ENCODE measurements at regions not wholly inside any gene's neighbourhood (a gene's known extent, or its start where the extent isn't known, plus 50 kb on each side); places are given as distances from the start of the nearest gene placed in this dataset.

DNA sequence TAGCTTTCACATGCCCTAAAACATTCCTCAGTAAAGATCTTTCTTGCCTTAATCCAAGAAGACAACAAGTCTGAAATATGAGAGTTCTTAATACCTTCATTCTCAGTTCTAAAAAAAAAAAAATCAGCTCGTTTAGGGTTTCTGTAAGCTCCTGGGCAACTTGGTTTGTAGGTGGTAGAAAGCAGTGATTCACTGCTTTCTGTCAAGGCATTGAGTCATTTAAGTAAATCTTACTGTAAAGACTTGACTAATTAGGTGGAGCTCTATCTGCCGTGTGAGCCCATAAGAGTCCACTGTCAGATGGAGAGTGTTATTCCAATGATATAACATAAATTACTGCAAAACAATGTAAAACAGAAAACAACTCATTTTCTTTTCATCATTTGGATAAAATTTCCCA lies 56.1 kb upstream of the MAST4 start (continued):
- TF ChIP-seq, protein P1, sequence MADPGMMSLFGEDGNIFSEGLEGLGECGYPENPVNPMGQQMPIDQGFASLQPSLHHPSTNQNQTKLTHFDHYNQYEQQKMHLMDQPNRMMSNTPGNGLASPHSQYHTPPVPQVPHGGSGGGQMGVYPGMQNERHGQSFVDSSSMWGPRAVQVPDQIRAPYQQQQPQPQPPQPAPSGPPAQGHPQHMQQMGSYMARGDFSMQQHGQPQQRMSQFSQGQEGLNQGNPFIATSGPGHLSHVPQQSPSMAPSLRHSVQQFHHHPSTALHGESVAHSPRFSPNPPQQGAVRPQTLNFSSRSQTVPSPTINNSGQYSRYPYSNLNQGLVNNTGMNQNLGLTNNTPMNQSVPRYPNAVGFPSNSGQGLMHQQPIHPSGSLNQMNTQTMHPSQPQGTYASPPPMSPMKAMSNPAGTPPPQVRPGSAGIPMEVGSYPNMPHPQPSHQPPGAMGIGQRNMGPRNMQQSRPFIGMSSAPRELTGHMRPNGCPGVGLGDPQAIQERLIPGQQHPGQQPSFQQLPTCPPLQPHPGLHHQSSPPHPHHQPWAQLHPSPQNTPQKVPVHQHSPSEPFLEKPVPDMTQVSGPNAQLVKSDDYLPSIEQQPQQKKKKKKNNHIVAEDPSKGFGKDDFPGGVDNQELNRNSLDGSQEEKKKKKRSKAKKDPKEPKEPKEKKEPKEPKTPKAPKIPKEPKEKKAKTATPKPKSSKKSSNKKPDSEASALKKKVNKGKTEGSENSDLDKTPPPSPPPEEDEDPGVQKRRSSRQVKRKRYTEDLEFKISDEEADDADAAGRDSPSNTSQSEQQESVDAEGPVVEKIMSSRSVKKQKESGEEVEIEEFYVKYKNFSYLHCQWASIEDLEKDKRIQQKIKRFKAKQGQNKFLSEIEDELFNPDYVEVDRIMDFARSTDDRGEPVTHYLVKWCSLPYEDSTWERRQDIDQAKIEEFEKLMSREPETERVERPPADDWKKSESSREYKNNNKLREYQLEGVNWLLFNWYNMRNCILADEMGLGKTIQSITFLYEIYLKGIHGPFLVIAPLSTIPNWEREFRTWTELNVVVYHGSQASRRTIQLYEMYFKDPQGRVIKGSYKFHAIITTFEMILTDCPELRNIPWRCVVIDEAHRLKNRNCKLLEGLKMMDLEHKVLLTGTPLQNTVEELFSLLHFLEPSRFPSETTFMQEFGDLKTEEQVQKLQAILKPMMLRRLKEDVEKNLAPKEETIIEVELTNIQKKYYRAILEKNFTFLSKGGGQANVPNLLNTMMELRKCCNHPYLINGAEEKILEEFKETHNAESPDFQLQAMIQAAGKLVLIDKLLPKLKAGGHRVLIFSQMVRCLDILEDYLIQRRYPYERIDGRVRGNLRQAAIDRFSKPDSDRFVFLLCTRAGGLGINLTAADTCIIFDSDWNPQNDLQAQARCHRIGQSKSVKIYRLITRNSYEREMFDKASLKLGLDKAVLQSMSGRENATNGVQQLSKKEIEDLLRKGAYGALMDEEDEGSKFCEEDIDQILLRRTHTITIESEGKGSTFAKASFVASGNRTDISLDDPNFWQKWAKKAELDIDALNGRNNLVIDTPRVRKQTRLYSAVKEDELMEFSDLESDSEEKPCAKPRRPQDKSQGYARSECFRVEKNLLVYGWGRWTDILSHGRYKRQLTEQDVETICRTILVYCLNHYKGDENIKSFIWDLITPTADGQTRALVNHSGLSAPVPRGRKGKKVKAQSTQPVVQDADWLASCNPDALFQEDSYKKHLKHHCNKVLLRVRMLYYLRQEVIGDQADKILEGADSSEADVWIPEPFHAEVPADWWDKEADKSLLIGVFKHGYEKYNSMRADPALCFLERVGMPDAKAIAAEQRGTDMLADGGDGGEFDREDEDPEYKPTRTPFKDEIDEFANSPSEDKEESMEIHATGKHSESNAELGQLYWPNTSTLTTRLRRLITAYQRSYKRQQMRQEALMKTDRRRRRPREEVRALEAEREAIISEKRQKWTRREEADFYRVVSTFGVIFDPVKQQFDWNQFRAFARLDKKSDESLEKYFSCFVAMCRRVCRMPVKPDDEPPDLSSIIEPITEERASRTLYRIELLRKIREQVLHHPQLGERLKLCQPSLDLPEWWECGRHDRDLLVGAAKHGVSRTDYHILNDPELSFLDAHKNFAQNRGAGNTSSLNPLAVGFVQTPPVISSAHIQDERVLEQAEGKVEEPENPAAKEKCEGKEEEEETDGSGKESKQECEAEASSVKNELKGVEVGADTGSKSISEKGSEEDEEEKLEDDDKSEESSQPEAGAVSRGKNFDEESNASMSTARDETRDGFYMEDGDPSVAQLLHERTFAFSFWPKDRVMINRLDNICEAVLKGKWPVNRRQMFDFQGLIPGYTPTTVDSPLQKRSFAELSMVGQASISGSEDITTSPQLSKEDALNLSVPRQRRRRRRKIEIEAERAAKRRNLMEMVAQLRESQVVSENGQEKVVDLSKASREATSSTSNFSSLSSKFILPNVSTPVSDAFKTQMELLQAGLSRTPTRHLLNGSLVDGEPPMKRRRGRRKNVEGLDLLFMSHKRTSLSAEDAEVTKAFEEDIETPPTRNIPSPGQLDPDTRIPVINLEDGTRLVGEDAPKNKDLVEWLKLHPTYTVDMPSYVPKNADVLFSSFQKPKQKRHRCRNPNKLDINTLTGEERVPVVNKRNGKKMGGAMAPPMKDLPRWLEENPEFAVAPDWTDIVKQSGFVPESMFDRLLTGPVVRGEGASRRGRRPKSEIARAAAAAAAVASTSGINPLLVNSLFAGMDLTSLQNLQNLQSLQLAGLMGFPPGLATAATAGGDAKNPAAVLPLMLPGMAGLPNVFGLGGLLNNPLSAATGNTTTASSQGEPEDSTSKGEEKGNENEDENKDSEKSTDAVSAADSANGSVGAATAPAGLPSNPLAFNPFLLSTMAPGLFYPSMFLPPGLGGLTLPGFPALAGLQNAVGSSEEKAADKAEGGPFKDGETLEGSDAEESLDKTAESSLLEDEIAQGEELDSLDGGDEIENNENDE (IDR thresholded peaks at IDR 0.05; ENCODE audit: insufficient replicate concordance, low read length): no peak
- no peak for TF ChIP-seq NANOG (IDR thresholded peaks at IDR 0.05; ENCODE audit: insufficient read depth, low read depth, low read length, poor library complexity, severe bottlenecking)
- no peak for TF ChIP-seq EGR1 (IDR thresholded peaks at IDR 0.05; ENCODE audit: borderline replicate concordance, low read depth, low read length)
- TF ChIP-seq YY1 (IDR thresholded peaks at IDR 0.05; ENCODE audit: low read depth, low read length): no peak
- TF ChIP-seq TAF1 (IDR thresholded peaks at IDR 0.05; ENCODE audit: low read depth, low read length): no peak
- TF ChIP-seq SP2 (IDR thresholded peaks at IDR 0.05; ENCODE audit: low read length): no peak
- TF ChIP-seq SP1 (IDR thresholded peaks at IDR 0.05; ENCODE audit: low read depth, low read length): no peak
- no peak for TF ChIP-seq CREB1 (IDR thresholded peaks at IDR 0.05)
